Smooth muscle cell (in vitro differentiated cells): ENCODE measurements at regions not wholly inside any gene's neighbourhood (a gene's known extent, or its start where the extent isn't known, plus 50 kb on each side); places are given as distances from the start of the nearest gene placed in this dataset.

Source experiments
- DNase-seq: peaks from one replicate; lab custom pipeline; 2025; ENCODE audit not compliant: unreplicated experiment; lab: John Stamatoyannopoulos, UW
- H2AFZ ChIP-seq: fragments of 200-600 bp; sonication (generic); 2 replicates; pipeline ENCODE4 v1.6.0; 2016; ENCODE audit warnings: antibody characterized with exemption, low read depth, mild to moderate bottlenecking
- H3F3A ChIP-seq: fragments of 200-600 bp; sonication (generic); 2 replicates; pipeline ENCODE4 v1.6.0; 2017; ENCODE audit warnings: antibody characterized with exemption, low read depth
- H3K27ac ChIP-seq: fragments of 200-600 bp; sonication (generic); 2 replicates; pipeline ENCODE4 v1.5.1; 2016; ENCODE audit warnings: low read depth, mild to moderate bottlenecking
- H3K27me3 ChIP-seq: fragments of 200-600 bp; sonication (generic); 2 replicates; pipeline ENCODE4 v1.6.1; 2016; ENCODE audit warnings: low read depth, mild to moderate bottlenecking
- H3K36me3 ChIP-seq: fragments of 200-600 bp; sonication (generic); 2 replicates; pipeline ENCODE4 v1.5.1; 2016; ENCODE audit warnings: low read depth
- H3K4me1 ChIP-seq: fragments of 200-600 bp; sonication (generic); 2 replicates; pipeline ENCODE4 v1.5.1; 2016; ENCODE audit warnings: low read depth
- H3K4me2 ChIP-seq: fragments of 200-600 bp; sonication (generic); 2 replicates; pipeline ENCODE4 v1.6.0; 2016; ENCODE audit warnings: mild to moderate bottlenecking
- H3K4me3 ChIP-seq: fragments of 200-600 bp; sonication (generic); 2 replicates; pipeline ENCODE4 v1.5.1; 2016; ENCODE audit warnings: mild to moderate bottlenecking
- H3K79me2 ChIP-seq: fragments of 200-600 bp; sonication (generic); 2 replicates; pipeline ENCODE4 v1.6.0; 2016; ENCODE audit warnings: low read depth, mild to moderate bottlenecking
- H3K9ac ChIP-seq: fragments of 200-600 bp; sonication (generic); 2 replicates; pipeline ENCODE4 v1.6.0; 2016; ENCODE audit warnings: low read depth
- H3K9me3 ChIP-seq: fragments of 200-600 bp; sonication (generic); replicated peaks from 2 replicates; pipeline ENCODE4 v1.5.1; 2016; ENCODE audit warnings: low read depth
- H4K20me1 ChIP-seq: fragments of 200-600 bp; sonication (generic); 2 replicates; pipeline ENCODE4 v1.6.0; 2016; ENCODE audit warnings: low read depth
- CTCF ChIP-seq: fragments of 200-600 bp; sonication (generic); IDR thresholded peaks from 2 replicates; pipeline ENCODE4 v1.5.1; 2017; ENCODE audit warnings: borderline replicate concordance, mild to moderate bottlenecking, antibody characterized with exemption; ENCODE audit not compliant: insufficient read depth, poor library complexity, severe bottlenecking
- WGBS: methylation state at CpG from one replicate; pipeline ENCODE4 v1.1.7; 2016; ENCODE audit warnings: low lambda C conversion rate; 5-methylcytosine and 5-hydroxymethylcytosine counted together

DNA sequence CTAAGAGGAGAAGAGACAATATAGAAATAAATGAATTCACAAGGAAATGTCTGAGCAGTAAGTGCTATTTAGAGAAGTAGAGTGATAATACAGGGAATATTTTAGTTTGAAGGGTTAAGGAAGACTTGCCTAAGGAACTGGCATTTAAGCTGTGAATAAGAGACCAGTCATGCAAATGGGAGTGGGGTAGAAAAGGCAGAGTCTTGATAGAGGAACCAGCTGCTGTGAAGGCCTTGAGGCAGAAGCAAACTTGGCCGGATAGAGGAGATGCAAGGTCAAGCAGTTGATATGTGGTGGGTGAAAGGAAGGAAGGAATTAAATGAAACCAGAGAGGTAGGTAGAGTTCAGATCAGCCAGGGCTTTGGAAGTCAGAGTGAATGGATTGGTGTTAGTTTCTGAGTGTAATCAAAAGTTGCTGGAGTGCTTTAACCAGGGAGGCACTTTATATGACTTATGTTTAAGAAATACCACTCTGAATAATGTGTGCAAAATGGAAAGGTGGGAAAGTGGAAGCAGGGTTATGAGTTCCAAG, 198.4 kb upstream of the SESN3 start:
- no peaks in the 10 kb centered on the region for H3K27me3 ChIP-seq
- no peak overlapping the region for H3K4me3 ChIP-seq
- H3K79me2 ChIP-seq, result no peaks in the 10 kb centered on the region
- no peaks in the 10 kb centered on the region for H3F3A ChIP-seq
- H3K4me2 ChIP-seq, result no peak overlapping the region
- no peaks in the 10 kb centered on the region for H3K36me3 ChIP-seq
- peak overlapping the region; percentile 15 for H2AFZ ChIP-seq
- no peak overlapping the region for H3K27ac ChIP-seq
- H3K9me3 ChIP-seq, result no peaks in the 10 kb centered on the region
- TF ChIP-seq CTCF, result no peak
- no peak for DNase-seq
- no peak overlapping the region for H3K9ac ChIP-seq
- H4K20me1 ChIP-seq, result no peaks in the 10 kb centered on the region
- 39% methylated on average over 1 of the region's 1 CpG for WGBS
- H3K4me1 ChIP-seq, result no peaks in the 10 kb centered on the region

- no peaks in the 10 kb centered on the region for H3K4me1 ChIP-seq
- WGBS, result 64% methylated on average over 5 of the region's 5 CpGs
- no peak for DNase-seq
- H3F3A ChIP-seq, result no peaks in the 10 kb centered on the region
- H4K20me1 ChIP-seq, result no peaks in the 10 kb centered on the region
- no peak overlapping the region for H3K27ac ChIP-seq
- H3K27me3 ChIP-seq, result no peaks in the 10 kb centered on the region
- no peak overlapping the region for H3K4me2 ChIP-seq
- no peaks in the 10 kb centered on the region for H3K9me3 ChIP-seq
- no peak for TF ChIP-seq CTCF
- H3K4me3 ChIP-seq, result no peak overlapping the region
- H2AFZ ChIP-seq, result no peak overlapping the region
- H3K79me2 ChIP-seq, result no peaks in the 10 kb centered on the region
- no peak overlapping the region for H3K9ac ChIP-seq
- no peaks in the 10 kb centered on the region for H3K36me3 ChIP-seq
Measured at GRCh38 chr11:95426823-95427462, 195.9 kb upstream of the SESN3 start.

DNA sequence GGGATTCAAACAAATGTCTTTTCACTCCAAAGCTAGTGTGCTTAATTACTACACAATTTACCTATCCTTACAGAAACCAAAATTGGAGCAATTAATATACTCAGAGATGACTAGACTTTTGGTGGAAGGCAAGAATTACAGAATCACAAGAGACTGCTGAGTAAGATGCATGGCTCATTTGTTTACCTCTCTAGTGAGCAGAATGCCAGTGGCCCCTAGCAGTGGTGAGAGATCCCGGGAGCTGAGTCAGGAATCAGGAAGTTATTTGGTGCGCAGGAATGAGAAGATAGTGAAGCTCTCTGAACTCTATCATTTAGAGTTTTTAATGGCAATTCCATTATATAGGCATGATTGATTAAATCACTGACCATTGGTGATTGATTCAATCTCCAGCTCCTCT, 188.9 kb upstream of the SESN3 start:
- Histone ChIP-seq H3K79me2 (no peaks in the 10 kb centered on the region), H3F3A (peaks cover 8% of the 10 kb centered on the region), H3K4me1 (peaks cover 4% of the 10 kb centered on the region), H3K4me2 (peak overlapping the region; percentile 12), H3K27ac (peak overlapping the region; percentile 64), H3K9ac (no peak overlapping the region), H3K27me3 (no peaks in the 10 kb centered on the region), H4K20me1 (no peaks in the 10 kb centered on the region), H3K9me3 (no peaks in the 10 kb centered on the region), H3K4me3 (no peak overlapping the region), H3K36me3 (no peaks in the 10 kb centered on the region), H2AFZ (no peak overlapping the region)
- no peak for TF ChIP-seq CTCF
- WGBS, result 0% methylated on average over 2 of the region's 2 CpGs
- DNase-seq, result no peak

DNA sequence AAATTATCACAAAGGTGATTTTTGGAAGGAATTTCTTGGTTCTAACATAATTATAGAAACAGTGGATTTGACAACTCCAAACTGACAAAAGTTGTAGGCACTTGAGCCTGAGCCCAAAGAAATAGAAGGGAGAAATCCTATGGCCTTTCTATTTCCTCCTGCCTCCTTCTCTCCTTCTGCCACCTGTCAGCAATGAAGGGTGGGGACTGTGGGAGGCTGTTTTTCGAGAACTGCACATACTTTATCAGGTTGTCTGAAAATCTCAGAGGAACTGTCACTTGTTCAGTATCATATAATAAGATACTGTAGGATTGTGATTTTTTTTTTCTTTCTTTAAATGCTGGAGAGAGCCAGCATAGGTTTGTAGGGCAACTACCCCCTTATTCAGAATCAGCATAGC, 187.9 kb upstream of the SESN3 start:
- no peaks in the 10 kb centered on the region for H3K36me3 ChIP-seq
- WGBS, result 92% methylated on average over 1 of the region's 1 CpG
- no peak for DNase-seq
- H3K27me3 ChIP-seq, result no peaks in the 10 kb centered on the region
- no peaks in the 10 kb centered on the region for H3K79me2 ChIP-seq
- TF ChIP-seq CTCF, result no peak
- H3K9me3 ChIP-seq, result no peaks in the 10 kb centered on the region
- H3F3A ChIP-seq, result peaks cover 8% of the 10 kb centered on the region
- peaks cover 4% of the 10 kb centered on the region for H3K4me1 ChIP-seq
- H3K4me2 ChIP-seq, result no peak overlapping the region
- no peak overlapping the region for H3K4me3 ChIP-seq
- H2AFZ ChIP-seq, result no peak overlapping the region
- H3K9ac ChIP-seq, result no peak overlapping the region
- H4K20me1 ChIP-seq, result no peaks in the 10 kb centered on the region
- no peak overlapping the region for H3K27ac ChIP-seq
